GM10248 (cell line): ENCODE measurements at regions not wholly inside any gene's neighbourhood (a gene's known extent, or its start where the extent isn't known, plus 50 kb on each side); places are given as distances from the start of the nearest gene placed in this dataset.
"Not testable (repeated sequence)": the region's sequence is repeated elsewhere in the genome, so short reads cannot be mapped to it uniquely, and the experiment has no call there.

ENCODE experiments used
- CTCF ChIA-PET: fragments of 300-600 bp; sonication (Branson Sonifier 250); formaldehyde crosslinking; extraction: SDS; loops from one replicate; lab custom pipeline; 2021; ENCODE audit warnings: antibody characterized with exemption; lab: Yijun Ruan, JAX
- POLR2A ChIA-PET: fragments of 350-650 bp; sonication (Branson Sonifier 250); formaldehyde crosslinking; extraction: SDS; loops from one replicate; lab custom pipeline; 2020; ENCODE audit warnings: antibody characterized with exemption; lab: Yijun Ruan, JAX
- DNase-seq: peaks from one replicate; pipeline ENCODE4 v3.0.0; 2012; ENCODE audit errors: extremely low spot score
- TF ChIP-seq, protein P1 (sequence below): IDR thresholded peaks from 2 replicates; pipeline ENCODE4 v1.5.1; 2012; ENCODE audit warnings: mild to moderate bottlenecking, low read depth; ENCODE audit errors: extremely low read depth, missing control alignments, control extremely low read depth

- ChIA-PET POLR2A (no interaction called here), CTCF (interaction anchor here (1.5 kb wide), 1 partner anchor 13 kb away, joined by 5 read pairs; no protein-coding TSS in a partner anchor)
- no peak for DNase-seq
- TF ChIP-seq, protein P1, sequence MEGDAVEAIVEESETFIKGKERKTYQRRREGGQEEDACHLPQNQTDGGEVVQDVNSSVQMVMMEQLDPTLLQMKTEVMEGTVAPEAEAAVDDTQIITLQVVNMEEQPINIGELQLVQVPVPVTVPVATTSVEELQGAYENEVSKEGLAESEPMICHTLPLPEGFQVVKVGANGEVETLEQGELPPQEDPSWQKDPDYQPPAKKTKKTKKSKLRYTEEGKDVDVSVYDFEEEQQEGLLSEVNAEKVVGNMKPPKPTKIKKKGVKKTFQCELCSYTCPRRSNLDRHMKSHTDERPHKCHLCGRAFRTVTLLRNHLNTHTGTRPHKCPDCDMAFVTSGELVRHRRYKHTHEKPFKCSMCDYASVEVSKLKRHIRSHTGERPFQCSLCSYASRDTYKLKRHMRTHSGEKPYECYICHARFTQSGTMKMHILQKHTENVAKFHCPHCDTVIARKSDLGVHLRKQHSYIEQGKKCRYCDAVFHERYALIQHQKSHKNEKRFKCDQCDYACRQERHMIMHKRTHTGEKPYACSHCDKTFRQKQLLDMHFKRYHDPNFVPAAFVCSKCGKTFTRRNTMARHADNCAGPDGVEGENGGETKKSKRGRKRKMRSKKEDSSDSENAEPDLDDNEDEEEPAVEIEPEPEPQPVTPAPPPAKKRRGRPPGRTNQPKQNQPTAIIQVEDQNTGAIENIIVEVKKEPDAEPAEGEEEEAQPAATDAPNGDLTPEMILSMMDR: no peak
Observed at GRCh38 chr7:131829947-131830558, 273.6 kb upstream of the PODXL start.

- no peak for DNase-seq
- TF ChIP-seq, protein P1: no peak
- CTCF ChIA-PET: interaction anchor here (1.5 kb wide), 1 partner anchor 32 kb away, joined by 5 read pairs; no protein-coding TSS in a partner anchor
- POLR2A ChIA-PET: no interaction called here
Observed at GRCh38 chr7:131827421-131827820, 271.0 kb upstream of the PODXL start.

- ChIA-PET CTCF (interaction anchor here (1.5 kb wide), 1 partner anchor 32 kb away, joined by 5 read pairs; no protein-coding TSS in a partner anchor), POLR2A (no interaction called here)
- no peak for DNase-seq
- TF ChIP-seq, protein P1: no peak
Observed at GRCh38 chr7:131826960-131827359, 270.5 kb upstream of the PODXL start.

GRCh38 chr7:131823961-131824440 lies 267.6 kb upstream of the PODXL start:
- CTCF ChIA-PET, DNase-seq, POLR2A ChIA-PET: not testable (repeated sequence)

DNA sequence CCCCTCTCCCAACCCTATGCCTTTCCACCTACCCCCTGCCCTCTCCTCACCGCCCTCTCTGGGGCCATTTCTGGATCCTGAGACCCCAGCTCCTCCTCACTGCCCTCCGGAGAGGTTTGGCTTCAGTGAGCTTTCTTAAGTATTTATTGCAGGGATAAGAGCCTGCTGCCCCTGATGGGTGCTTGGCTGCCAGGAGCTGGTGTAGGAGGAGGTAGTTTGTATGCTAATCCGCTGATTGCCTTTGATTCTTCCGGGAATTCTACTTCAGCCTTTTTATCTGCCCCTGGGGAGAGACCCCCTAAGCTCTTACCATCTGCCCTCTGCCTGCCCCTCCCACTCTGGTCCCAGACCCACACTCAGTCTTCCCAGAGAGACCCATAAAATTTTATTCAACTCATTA lies 263.5 kb upstream of the PODXL start:
- ChIA-PET CTCF (interaction anchor here (1.1 kb wide), 1 partner anchor 135 kb away, joined by 3 read pairs; no protein-coding TSS in a partner anchor), POLR2A (no interaction called here)
- no peak for DNase-seq
- TF ChIP-seq, protein P1: no peak

DNA sequence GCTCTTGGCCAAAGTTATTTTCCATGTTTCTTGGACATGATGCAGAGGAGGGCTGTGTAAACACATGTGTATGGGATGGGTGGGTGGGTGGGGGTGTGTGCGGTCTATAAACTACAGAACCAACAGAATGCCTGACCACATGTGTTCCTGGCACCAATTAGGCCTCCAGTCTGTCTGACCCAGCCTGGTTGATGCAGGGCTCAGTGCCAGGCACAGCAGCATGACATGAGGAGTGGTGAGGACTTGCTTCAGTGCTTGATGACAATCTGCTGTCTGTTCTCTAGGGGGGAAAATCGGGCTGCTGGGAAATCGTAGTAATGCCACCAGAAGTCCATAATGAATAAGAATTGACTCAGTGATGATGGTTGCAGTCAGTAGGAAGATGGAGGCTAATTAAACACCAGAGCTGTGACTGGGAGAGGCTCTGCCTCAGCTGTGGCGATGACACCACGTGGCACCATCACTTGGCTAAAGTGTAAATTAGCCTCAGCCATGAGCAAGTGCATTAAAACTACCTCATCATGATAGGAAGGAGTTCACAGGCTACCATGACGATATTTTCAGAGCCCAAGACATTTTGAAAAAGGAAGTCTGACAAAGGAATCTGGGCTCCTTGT lies 260.1 kb upstream of the PODXL start:
- DNase-seq: no peak
- ChIA-PET CTCF (interaction anchor here (1.3 kb wide), 1 partner anchor 14 kb away, joined by 5 read pairs; no protein-coding TSS in a partner anchor), POLR2A (no interaction called here)
- TF ChIP-seq, protein P1: no peak

GRCh38 chr7:131808736-131809135 lies 252.3 kb upstream of the PODXL start:
- TF ChIP-seq, protein P1: no peak
- CTCF ChIA-PET: no interaction called here
- POLR2A ChIA-PET: no interaction called here
- DNase-seq: no peak

DNA sequence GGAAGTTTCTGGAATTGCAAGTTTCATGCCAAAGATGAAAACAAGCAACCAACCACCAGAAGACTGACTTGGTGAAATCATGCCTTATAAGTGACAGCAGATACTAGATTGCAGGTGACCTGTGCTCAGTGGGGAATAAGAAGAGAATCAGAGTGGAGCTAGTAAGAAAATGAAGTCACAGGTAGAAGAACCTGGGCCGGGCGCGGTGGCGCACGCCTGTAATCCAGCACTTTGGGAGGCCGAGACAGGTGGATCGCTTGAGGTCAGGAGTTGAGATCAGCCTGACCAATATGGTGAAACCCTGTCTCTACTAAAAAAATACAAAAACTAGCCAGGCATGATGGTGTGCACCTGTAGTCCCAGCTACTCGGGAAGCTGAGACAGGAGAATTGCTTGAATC lies 251.7 kb upstream of the PODXL start:
- CTCF ChIA-PET, POLR2A ChIA-PET, DNase-seq: not testable (repeated sequence)
